Natural killer cell treated with Interleukin-12 subunit alpha and Interleukin-12 subunit beta and Interleukin-15 and Interleukin-18, amount 100 ng/mL, for 72 hours (primary cell): ENCODE measurements at regions not wholly inside any gene's neighbourhood (a gene's known extent, or its start where the extent isn't known, plus 50 kb on each side); places are given as distances from the start of the nearest gene placed in this dataset.

Source experiments
- ATAC-seq, 2 donors: fragments of 150-1000 bp; cut with Tn5 transposase in 1 of 2; sonication (Bioruptor Pico), chemical (Tn5 transposase) in 1 of 2; 2 replicates each; pipeline ENCODE4 v1.10.0; 2021
- DNase-seq: peaks from one replicate; pipeline ENCODE4 v3.0.0; 2022; ENCODE audit warnings: low spot score
- H3K27ac Mint-ChIP-seq, 2 donors: 1 replicate in 1 of 2; 2 replicates in 1 of 2; pipeline ENCODE4 v1.8.0; 2022; ENCODE audit warnings: mixed read lengths in 2 of 2, mild to moderate bottlenecking in 1 of 2, moderate library complexity in 1 of 2
- H3K27me3 Mint-ChIP-seq, 2 donors: 1 replicate in 1 of 2; 2 replicates in 1 of 2; pipeline ENCODE4 v1.8.0; 2022; ENCODE audit warnings: mixed read lengths in 2 of 2
- H3K36me3 Mint-ChIP-seq: one replicate; pipeline ENCODE4 v1.8.0; 2022; ENCODE audit warnings: mixed read lengths
- H3K4me1 Mint-ChIP-seq, 2 donors: 1 replicate in 1 of 2; 2 replicates in 1 of 2; pipeline ENCODE4 v1.8.0; 2022; ENCODE audit warnings: low read depth in 2 of 2, mixed read lengths in 2 of 2, mild to moderate bottlenecking in 1 of 2
- H3K4me3 Mint-ChIP-seq: one replicate; pipeline ENCODE4 v1.8.0; 2022; ENCODE audit warnings: mixed read lengths
- H3K9me3 Mint-ChIP-seq: 2 replicates; pipeline ENCODE4 v1.8.0; 2022; ENCODE audit warnings: mixed read lengths

DNA sequence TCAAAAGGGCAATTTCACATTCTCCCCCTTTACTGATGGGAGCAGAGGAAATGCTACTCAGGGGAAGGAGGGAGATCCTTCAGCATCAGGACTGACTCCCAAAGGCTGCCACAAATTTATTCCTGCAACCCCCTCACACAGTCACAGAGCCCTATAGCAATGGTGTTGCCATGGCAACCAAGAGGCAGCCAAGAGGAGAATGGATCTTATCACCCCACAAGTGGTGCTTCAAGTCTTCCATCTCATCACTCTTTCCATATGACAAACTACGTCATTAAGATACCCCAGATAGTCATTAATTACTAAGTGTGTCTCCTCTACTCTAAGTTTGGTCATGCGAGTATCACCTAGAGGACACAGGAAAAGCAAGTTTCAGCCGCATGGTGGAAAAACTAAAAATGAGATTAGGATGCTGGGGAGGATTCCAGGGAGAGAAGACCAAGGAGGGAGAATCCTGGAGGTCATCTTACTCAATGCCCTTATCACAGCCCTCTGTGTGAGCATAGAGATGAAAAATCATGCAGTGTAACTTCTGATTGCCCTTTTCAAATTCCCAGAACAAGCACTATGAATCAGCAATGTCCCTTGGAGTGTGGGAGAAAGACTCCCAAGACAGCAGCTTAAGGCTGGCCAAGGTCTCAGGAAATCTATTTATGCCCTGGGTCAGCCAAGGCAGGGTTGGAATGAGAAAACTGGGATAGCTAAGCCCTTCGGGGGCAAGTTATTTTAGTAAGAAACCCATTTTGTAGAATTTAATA lies 885.7 kb upstream of the KLHL29 start:
- no peak for DNase-seq
- H3K4me1 Mint-ChIP-seq, result no peaks in the 10 kb centered on the region
- no peak overlapping the region for H3K4me3 Mint-ChIP-seq
- H3K27ac Mint-ChIP-seq, result no peak overlapping the region
- ATAC-seq, result no peak
- no peaks in the 10 kb centered on the region for H3K27me3 Mint-ChIP-seq
- H3K36me3 Mint-ChIP-seq, result no peaks in the 10 kb centered on the region
- H3K9me3 Mint-ChIP-seq, result peaks cover 21% of the 10 kb centered on the region

- Mint-ChIP-seq H3K36me3 (no peaks in the 10 kb centered on the region), H3K9me3 (peaks cover 20% of the 10 kb centered on the region), H3K4me3 (no peak overlapping the region), H3K27me3 (no peaks in the 10 kb centered on the region), H3K4me1 (no peaks in the 10 kb centered on the region), H3K27ac (no peak overlapping the region)
- DNase-seq (no peak), ATAC-seq (no peak)
Measured at GRCh38 chr2:22500555-22500935, 884.4 kb upstream of the KLHL29 start.

DNA sequence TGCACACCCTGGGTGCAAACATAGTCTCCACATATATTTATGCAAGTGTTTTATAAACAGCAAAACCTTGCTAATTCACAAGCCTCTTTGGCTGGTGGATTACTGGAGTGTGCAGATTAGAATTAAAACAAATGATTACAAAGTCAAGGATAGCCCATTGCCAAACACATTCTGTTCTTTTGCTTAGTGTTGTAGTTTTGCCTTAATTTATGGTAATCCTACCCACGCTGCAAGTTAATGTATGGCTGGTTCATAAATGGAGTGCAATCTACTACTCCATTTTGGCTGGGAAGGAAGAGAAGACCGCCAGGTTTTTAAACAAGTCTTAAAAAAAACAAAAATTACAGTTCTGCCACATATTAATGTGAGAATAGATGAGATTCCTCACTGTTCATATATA lies 883.1 kb upstream of the KLHL29 start:
- Mint-ChIP-seq H3K27ac (no peak overlapping the region), H3K4me3 (no peak overlapping the region), H3K27me3 (no peaks in the 10 kb centered on the region), H3K36me3 (no peaks in the 10 kb centered on the region), H3K9me3 (peaks cover 18% of the 10 kb centered on the region), H3K4me1 (no peaks in the 10 kb centered on the region)
- no peak for ATAC-seq
- DNase-seq, result no peak

- Mint-ChIP-seq H3K27ac (no peak overlapping the region), H3K4me3 (no peak overlapping the region), H3K9me3 (peaks cover 6% of the 10 kb centered on the region), H3K27me3 (no peaks in the 10 kb centered on the region), H3K36me3 (no peaks in the 10 kb centered on the region), H3K4me1 (no peaks in the 10 kb centered on the region)
- ATAC-seq, result no peak
- DNase-seq, result no peak
Measured at GRCh38 chr2:22513563-22513962, 871.4 kb upstream of the KLHL29 start.

DNA sequence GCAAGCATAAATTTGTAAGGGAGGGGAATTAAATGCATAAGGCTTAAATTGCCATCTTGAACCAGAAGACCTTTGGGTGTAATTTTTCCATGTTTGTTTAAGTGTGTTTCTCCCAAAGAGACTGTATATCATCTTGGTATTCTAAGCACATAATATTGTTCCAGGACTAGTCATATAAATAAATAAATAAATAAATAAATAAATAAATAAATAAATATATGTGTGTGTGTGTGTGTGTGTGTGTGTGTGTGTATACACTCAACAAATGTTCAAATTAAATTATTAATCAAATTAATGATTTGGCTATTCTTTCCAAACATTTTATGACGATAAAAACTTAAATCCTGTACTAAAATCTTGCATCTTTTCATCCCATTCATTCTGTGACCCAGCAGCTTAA lies 867.8 kb upstream of the KLHL29 start:
- no peaks in the 10 kb centered on the region for H3K27me3 Mint-ChIP-seq
- H3K4me1 Mint-ChIP-seq, result no peaks in the 10 kb centered on the region

DNA sequence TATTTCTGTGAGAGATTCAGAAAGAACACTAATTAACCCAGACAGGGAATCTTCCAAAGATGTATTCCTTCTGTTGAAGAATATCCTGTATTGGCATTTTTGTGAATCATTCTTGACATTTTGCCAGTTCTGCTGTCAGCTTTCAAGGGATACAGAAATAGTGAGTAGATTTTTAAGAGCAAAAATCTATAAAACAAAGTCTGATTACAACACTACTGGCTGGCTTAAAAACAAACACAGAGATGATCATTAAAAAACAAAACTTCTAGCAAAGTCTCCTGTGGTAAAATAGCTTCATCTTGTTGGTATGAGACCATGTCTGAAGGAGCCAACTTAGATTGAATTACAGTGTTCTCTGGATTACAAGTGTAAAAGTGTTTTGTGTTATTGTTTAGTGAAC lies 866.3 kb upstream of the KLHL29 start:
- DNase-seq, result no peak

More for the DNA sequence above, 867.8 kb upstream of the KLHL29 start:
- Mint-ChIP-seq H3K9me3 (peaks cover 4% of the 10 kb centered on the region), H3K36me3 (no peaks in the 10 kb centered on the region), H3K27ac (no peak overlapping the region), H3K4me3 (no peak overlapping the region)
- no peak for DNase-seq
- no peak for ATAC-seq

GRCh38 chr2:22520369-22521288 lies 864.4 kb upstream of the KLHL29 start:
- no peak overlapping the region for H3K27ac Mint-ChIP-seq
- no peaks in the 10 kb centered on the region for H3K9me3 Mint-ChIP-seq
- H3K4me1 Mint-ChIP-seq, result no peaks in the 10 kb centered on the region
- DNase-seq (no peak), ATAC-seq (no peak)
- no peaks in the 10 kb centered on the region for H3K27me3 Mint-ChIP-seq
- H3K4me3 Mint-ChIP-seq, result no peak overlapping the region
- no peaks in the 10 kb centered on the region for H3K36me3 Mint-ChIP-seq

More for the DNA sequence above, 866.3 kb upstream of the KLHL29 start:
- no peaks in the 10 kb centered on the region for H3K36me3 Mint-ChIP-seq
- H3K4me3 Mint-ChIP-seq, result no peak overlapping the region
- no peaks in the 10 kb centered on the region for H3K4me1 Mint-ChIP-seq
- H3K9me3 Mint-ChIP-seq, result peaks cover 4% of the 10 kb centered on the region
- ATAC-seq, result no peak
- no peak overlapping the region for H3K27ac Mint-ChIP-seq
- H3K27me3 Mint-ChIP-seq, result no peaks in the 10 kb centered on the region

GRCh38 chr2:22521620-22522019 lies 863.4 kb upstream of the KLHL29 start:
- Mint-ChIP-seq H3K27me3 (no peaks in the 10 kb centered on the region), H3K36me3 (no peaks in the 10 kb centered on the region), H3K27ac (no peak overlapping the region), H3K4me1 (no peaks in the 10 kb centered on the region), H3K9me3 (peaks cover 1% of the 10 kb centered on the region), H3K4me3 (no peak overlapping the region)
- DNase-seq, result no peak
- no peak for ATAC-seq

DNA sequence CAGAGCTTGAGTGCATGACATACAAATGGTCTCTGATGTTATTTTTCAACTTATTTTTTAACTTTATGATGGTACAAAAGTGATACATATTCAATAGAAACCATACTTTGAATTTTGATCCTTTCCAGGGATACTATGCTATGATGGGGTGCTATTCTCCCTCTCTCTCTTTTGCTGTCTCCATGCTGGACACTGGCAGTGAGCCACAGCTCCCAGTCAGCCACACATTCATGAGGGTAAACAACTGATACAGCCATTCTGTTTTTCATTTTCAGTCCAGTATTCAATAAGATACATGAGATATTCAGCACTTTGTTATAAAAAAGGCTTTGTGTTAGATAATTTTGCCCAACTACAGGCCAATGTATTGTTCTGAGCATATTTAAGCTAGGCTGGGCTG lies 859.3 kb upstream of the KLHL29 start:
- Mint-ChIP-seq H3K9me3 (peaks cover 5% of the 10 kb centered on the region), H3K27me3 (no peaks in the 10 kb centered on the region), H3K36me3 (no peaks in the 10 kb centered on the region), H3K4me1 (no peaks in the 10 kb centered on the region), H3K4me3 (no peak overlapping the region), H3K27ac (no peak overlapping the region)
- no peak for DNase-seq
- ATAC-seq, result no peak

GRCh38 chr2:22530131-22530530 lies 854.8 kb upstream of the KLHL29 start:
- H3K27ac Mint-ChIP-seq, result no peak overlapping the region

GRCh38 chr2:22536133-22536532 lies 848.8 kb upstream of the KLHL29 start:
- no peak for ATAC-seq
- no peak overlapping the region for H3K27ac Mint-ChIP-seq
- no peaks in the 10 kb centered on the region for H3K36me3 Mint-ChIP-seq
- H3K27me3 Mint-ChIP-seq, result no peaks in the 10 kb centered on the region
- no peaks in the 10 kb centered on the region for H3K4me1 Mint-ChIP-seq
- no peak overlapping the region for H3K4me3 Mint-ChIP-seq
- peaks cover 33% of the 10 kb centered on the region for H3K9me3 Mint-ChIP-seq
- no peak for DNase-seq

More at GRCh38 chr2:22530131-22530530, 854.8 kb upstream of the KLHL29 start:
- no peaks in the 10 kb centered on the region for H3K36me3 Mint-ChIP-seq
- ATAC-seq (no peak), DNase-seq (no peak)
- H3K9me3 Mint-ChIP-seq, result peaks cover 26% of the 10 kb centered on the region
- no peaks in the 10 kb centered on the region for H3K27me3 Mint-ChIP-seq
- no peaks in the 10 kb centered on the region for H3K4me1 Mint-ChIP-seq
- no peak overlapping the region for H3K4me3 Mint-ChIP-seq

GRCh38 chr2:22554453-22554852 lies 830.5 kb upstream of the KLHL29 start:
- H3K4me3 Mint-ChIP-seq, result no peak overlapping the region
- peaks cover 18% of the 10 kb centered on the region for H3K9me3 Mint-ChIP-seq
- no peaks in the 10 kb centered on the region for H3K27me3 Mint-ChIP-seq
- H3K27ac Mint-ChIP-seq, result no peak overlapping the region
- ATAC-seq (no peak), DNase-seq (no peak)
- no peaks in the 10 kb centered on the region for H3K4me1 Mint-ChIP-seq
- no peaks in the 10 kb centered on the region for H3K36me3 Mint-ChIP-seq

GRCh38 chr2:22557406-22557805 lies 827.6 kb upstream of the KLHL29 start:
- Mint-ChIP-seq H3K27ac (no peak overlapping the region), H3K4me1 (no peaks in the 10 kb centered on the region), H3K4me3 (no peak overlapping the region), H3K27me3 (no peaks in the 10 kb centered on the region), H3K9me3 (peaks cover 13% of the 10 kb centered on the region), H3K36me3 (no peaks in the 10 kb centered on the region)
- ATAC-seq (no peak), DNase-seq (no peak)

DNA sequence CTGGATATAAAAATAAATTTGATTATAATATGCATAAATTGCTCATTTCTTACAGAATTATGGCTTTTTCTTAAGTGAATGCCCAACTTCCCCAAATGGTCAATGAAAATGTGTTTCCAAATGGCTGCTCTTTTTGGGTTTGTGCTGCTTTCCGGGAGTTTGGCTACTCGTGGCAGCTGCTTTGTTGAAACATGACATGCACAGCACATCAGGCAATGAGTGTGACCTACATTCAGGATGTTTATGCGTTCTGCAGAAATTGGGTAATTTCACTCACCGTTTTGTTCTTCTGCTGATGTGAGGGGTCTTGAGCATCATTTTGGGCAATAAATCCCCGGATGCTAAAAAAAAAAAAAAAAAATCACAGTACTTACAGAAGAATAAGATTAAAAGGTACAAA lies 825.0 kb upstream of the KLHL29 start:
- no peak overlapping the region for H3K4me3 Mint-ChIP-seq
- no peak for ATAC-seq
- H3K27ac Mint-ChIP-seq, result no peak overlapping the region
- H3K27me3 Mint-ChIP-seq, result no peaks in the 10 kb centered on the region
- H3K9me3 Mint-ChIP-seq, result peaks cover 21% of the 10 kb centered on the region
- H3K4me1 Mint-ChIP-seq, result no peaks in the 10 kb centered on the region
- no peak for DNase-seq
- no peaks in the 10 kb centered on the region for H3K36me3 Mint-ChIP-seq
